Activated CD4-positive, CD25-positive, alpha-beta regulatory T cell treated with anti-CD3 and anti-CD28 coated beads, Interleukin-2, amount 50 U/mL, for 72 hours (primary cell): ENCODE measurements at regions not wholly inside any gene's neighbourhood (a gene's known extent, or its start where the extent isn't known, plus 50 kb on each side); places are given as distances from the start of the nearest gene placed in this dataset.

ENCODE experiments used
- DNase-seq: peaks from one replicate; pipeline ENCODE4 v3.0.0; 2021

DNA sequence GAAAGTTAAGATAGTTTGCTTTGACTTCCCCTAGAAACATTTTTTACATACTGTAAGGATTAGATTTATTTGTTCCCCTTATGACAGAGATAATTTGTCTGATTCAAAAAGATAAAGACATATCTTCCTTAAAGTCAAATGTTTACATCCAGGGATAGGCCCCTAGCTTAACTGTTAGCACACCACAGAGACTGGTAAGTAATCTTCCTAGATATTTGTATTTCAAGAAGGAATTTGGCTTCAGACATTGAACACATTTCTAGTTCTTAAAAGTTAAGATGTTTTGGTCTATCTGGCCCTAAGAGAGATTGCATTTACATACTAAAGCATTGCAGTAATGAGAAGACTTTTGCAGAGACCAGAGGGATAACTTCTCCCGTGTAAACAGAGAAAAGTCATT is 1201.1 kb upstream of the GJE1 start:
- DNase-seq = no peak

DNA sequence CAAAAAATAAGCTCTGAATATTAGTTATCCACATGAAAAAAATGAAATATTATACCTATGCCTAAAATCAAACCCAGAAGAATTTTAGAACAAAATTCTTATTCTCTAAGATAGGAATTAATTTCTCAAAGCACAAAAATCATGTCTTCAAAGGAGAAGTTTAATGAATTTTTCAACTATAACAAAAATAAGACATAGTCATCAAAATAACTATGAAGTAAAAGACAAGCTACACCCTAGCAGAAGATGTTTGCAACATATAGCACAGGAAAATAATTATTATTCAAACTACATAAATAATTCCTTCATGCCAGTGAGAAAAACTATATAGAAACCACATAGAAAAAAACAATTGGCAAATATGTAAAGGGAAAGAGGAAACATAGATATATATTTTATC is 1203.6 kb upstream of the GJE1 start:
- DNase-seq = no peak

DNA sequence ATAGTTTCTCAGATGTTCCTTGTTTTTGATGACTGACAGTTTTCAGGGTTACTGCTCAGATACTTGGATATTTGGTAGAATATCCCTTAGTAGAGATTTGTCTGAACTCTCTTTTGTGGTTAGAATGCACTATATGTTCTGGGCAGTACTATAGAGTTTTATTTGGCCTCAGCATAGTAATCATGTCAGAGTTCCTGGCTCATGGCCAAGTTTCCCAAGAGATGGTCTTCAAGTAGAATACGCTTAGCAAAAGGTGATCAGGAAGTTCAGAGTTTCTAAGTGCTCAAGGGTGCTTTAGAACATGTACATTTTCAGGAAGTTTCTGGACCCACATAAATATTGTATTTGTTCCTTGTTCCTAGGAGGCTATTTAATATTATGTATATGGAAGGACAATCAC is 1209.7 kb upstream of the GJE1 start:
- DNase-seq = no peak

DNA sequence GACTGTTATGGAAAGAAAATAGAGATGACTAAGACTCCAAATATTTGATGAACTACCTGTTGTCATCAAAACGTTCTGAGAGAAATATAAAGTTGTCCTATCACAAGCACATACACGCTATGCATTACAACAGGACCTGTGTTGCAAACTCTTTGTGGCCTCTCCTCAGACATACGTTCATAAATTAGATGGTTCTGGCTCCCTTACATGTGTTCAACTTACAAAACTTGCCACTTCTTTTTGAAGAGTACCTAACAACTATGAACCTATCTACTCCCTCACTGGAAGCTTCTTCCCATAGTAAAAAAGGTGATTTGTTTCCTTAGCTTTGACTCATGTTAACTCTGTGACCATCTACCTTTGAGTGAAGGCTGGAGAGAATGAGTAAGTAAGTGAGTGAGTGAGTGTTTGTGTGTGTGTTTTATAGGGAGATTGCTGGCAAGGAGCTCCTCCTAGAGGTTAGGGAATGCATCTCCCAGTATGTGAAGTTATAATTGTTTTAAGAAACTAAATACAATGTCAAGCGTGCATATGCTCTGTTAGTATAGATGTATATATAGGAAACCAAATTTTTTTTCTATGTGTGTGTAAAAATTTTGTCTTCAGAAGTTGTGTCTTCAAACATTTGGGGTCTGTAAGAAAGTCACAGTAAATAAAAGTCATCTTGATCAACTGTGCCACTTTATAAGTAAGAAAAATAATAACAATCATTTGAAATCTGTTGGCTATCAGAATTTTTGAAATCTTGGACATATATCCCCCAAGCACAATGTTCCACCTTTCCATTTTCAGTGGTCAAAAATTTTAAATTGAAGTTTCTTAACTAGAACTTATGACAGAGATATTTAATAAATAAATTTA is 1211.1 kb upstream of the GJE1 start:
- DNase-seq = no peak

GRCh38 chr6:140917911-140918310 is 1214.8 kb upstream of the GJE1 start:
- no peak for DNase-seq

GRCh38 chr6:140915551-140915950 is 1217.2 kb upstream of the GJE1 start:
- DNase-seq = no peak

DNA sequence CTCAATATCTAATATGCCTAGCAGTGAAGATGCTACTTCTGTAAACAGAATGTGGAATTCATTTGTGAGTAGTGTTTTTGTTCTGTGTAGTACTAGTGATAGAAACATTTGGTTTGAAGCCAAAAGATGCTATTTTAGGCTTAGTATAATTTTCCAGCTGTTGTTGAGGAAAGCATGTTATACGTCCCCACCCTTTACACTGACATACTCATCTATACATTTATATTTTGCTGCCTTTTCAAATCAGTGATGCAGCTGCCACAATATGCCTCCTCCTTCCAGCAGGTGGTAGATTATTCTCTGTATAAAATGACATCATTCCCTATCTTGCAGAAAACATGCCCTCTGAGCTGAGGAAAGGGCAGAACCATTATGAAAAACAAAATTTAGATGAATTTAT is 1217.6 kb upstream of the GJE1 start:
- no peak for DNase-seq

- DNase-seq = no peak
Measured at GRCh38 chr6:140912686-140913085, 1220.0 kb upstream of the GJE1 start.

DNA sequence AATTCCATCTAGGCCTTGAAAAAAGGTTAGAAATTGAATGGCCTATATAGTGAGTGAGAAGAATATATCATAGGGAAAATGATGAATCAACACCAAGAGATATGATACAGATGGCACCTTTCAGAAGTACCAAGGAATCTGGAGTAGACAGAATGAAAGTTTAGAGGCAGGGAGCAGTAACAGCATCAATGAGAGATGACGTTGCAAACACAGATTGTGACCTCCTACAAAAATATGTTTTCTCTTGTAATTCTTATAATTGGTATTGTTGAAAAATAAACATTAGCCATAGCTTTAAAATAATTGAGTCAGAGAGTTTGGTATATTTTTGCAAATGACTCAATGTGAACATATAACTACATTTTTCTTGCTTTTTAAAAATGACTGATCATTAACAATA is 1223.1 kb upstream of the GJE1 start:
- no peak for DNase-seq

DNA sequence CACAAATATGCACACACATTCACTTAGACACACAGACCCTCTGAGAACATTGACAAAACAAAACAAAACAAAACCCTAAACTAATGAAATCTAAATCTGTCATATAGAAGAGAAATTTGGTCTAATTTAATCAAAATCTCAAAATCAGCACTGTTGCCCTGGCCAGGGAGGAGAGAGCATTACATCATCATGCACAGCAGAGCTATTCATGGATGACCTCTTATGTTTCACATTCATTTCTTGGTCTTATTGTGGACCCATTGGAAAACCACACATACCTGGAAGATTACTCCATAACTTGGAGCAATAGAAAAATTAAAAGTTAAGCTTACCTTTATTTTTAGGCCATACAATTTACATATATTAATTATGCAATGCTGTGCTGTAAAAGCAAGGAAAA is 1223.6 kb upstream of the GJE1 start:
- DNase-seq = no peak

DNA sequence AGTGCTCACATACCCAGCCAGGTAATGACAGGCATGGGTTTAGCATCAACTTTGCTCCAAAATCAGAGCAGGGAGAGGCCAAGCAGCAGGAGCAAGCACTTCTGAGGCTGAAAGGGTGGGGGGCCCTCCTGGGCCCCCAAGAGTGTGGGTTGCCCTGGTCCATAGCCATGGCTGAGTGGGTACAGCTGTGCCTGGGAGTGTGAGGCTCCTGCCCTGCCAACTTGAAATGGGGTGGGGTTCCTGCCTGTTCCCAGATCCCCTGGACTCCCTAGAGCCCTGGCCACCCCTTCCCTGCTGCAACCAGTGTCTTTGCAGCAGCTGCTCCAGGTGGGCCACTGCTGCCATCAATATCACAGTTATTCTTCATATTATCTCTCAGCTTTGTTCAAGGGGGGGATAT is 1224.2 kb upstream of the GJE1 start:
- DNase-seq = no peak

DNA sequence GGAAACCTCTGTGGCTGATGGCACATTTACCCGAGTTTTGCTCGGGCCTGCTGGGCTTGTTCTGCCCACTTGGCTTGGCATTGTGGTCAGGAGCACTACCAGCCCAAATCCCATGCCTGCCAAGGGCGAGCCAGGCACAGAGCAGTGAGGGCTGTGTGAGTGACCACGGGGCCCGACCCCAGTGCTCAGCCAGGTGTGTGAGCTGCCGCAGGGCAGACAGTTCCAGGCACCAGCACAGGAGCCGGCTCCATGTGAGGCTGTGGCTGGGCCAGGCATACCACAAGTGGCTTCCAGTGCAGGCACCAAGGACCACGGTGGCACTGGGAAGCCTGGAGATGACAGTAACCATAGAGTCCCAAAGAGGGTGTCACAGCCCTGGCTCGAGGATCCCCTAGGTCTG is 1225.5 kb upstream of the GJE1 start:
- DNase-seq = no peak

- no peak for DNase-seq
Measured at GRCh38 chr6:140905724-140906123, 1227.0 kb upstream of the GJE1 start.

- no peak for DNase-seq
Measured at GRCh38 chr6:140905050-140905449, 1227.7 kb upstream of the GJE1 start.

DNA sequence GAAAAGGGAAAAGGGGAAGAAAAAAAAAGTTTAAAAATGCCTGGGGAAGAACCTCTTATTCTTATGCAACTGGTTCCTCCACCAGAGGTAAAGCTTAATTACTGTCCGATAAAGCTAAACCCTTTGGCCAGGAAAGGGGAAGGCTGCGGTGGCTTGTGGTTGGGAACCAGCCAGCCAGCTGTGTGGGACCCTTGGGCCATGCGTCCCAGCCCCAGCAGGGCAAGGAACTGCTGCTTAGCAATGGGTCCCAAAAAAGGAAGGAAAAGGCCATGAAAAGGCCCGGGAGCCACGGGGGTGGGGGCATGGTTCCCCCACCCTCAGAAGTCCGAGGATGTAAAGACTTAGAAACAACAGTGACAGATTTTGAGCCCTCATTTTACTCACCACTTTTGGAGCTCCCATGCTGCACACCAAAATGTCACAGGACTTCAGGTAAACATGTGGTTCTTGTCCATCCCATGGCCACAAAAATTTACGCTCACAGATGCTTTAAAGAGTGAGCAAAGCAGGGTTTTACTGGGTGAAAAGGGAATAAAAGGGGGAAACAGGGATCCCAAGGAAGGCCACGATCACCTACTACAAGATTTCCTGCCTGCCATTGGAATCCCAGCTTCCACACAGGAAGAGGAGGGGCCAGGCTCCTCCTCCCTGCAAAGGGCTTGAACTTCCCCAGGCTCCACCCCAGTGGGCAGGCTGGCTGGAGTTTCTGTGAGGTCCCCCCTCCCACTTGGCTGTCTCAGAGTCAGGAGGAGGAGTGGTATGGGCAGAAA is 1234.7 kb upstream of the GJE1 start:
- no peak for DNase-seq

- no peak for DNase-seq
Measured at GRCh38 chr6:140897349-140897748, 1235.4 kb upstream of the GJE1 start.

DNA sequence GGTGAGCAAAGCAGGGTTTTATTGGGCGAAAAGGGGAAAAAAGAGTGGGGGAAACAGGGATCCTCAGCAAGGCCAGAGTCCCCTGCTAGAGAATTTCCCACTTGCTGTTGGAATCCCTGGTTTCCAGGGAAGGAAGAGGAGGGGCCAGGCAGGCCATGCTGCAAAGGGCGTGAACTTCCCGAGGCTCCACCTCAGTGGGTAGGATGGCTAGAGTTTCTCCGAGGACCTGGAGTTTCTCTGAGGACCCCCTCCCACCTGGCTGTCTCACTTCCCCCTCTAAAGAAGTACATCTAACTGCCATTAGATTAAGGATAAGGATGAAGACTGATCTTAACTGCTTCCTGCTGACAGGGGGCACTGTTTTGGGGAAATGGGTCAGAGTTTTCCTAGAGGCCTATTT is 1239.3 kb upstream of the GJE1 start:
- no peak for DNase-seq

GRCh38 chr6:140879946-140880345 is 1252.8 kb upstream of the GJE1 start:
- no peak for DNase-seq

GRCh38 chr6:140874066-140874465 is 1258.7 kb upstream of the GJE1 start:
- DNase-seq = no peak

DNA sequence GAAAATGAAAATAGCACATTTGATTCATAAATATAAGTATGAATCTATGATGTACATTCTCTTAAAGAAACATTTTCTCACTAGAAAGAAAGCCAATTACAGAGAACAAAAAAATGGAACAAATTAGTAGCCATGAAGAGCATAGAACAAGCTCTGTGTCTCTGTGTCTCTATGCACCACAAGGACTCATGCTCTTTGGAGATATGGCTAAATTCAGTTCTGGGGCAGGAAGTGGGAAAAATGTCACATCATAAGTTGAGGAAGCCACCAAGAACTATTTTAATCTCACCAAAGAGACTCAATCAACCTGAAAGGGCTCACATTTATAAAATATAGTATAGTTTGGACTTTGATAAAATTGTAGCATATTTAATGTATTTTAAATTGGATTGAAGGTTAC is 1259.8 kb upstream of the GJE1 start:
- DNase-seq = no peak

GRCh38 chr6:140871911-140872310 is 1260.8 kb upstream of the GJE1 start:
- DNase-seq = no peak

GRCh38 chr6:140867336-140867735 is 1265.4 kb upstream of the GJE1 start:
- no peak for DNase-seq

DNA sequence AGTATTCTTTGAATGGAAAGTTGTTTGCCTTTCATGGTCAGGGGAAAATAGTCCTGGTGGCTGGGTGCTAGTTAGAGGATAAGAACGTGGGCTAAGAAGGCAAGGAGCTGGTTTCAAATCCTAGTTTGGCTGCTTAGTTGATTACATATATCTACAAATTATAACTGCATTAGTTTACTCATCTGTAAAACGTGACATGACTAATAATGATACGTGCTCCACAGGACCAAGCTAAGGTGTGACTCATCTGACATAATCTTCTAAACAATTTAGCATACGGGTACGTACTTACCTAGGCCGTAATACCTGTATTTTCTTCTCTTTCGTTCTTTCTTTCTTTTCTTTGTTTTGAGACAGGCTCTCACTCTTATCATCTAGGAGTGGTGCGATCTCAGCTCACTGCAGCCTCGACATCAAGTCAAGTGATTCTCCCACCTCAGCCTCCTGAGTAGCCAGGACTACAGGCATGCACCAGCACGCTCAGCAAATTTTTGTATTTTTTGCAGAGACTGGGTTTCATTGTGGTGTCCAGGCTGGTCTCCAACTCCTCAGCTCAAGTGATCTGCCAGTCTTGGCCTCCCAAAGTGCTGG is 1274.2 kb upstream of the GJE1 start:
- no peak for DNase-seq

DNA sequence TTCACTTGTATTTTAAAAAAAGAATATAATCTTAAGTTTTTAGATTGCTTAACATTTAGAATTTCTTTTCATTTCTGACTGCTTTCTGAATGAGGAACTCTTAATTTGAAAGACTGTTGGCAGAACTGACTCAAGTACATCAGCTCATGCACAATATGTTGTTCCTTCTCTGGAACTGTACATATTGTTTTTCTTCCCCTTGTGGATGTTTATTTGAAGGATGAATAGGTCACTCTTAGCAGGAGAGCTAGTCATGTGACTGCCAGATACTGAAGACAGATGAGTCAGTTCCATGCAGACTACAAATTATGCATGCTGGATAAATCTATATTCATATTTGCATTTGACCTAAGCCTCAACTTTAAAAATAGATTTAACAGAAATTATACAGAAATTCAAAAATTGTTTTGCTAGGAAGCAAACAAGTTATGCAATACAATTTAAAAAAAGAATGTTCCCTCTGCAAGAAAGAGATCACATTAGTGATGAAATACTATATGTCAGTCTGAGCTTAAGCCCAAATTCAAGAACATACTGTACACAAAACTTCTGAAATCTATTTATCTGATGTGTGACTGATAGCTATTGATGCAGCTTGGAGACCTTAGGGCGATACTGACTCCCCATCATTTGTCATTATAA is 1274.9 kb upstream of the GJE1 start:
- DNase-seq = no peak
